Cardiac fibroblast (primary cell): ENCODE measurements at regions not wholly inside any gene's neighbourhood (a gene's known extent, or its start where the extent isn't known, plus 50 kb on each side); places are given as distances from the start of the nearest gene placed in this dataset.
A peak's percentile ranks its signal among the peaks of the same experiment; 100 is the strongest.

ENCODE experiments used
- DNase-seq, 2 donors: peaks; one replicate each; pipeline versions ENCODE4 v3.0.0 to v3.0.0-alpha.2; 2010; ENCODE audit warnings: low read depth in 2 of 2
- H3K4me3 ChIP-seq, 2 donors: replicated peaks in 1 of 2; 1 replicate in 1 of 2; 2 replicates in 1 of 2; pipeline ENCODE4 v1.5.1; 2011; ENCODE audit warnings: low read depth in 2 of 2, low read length in 2 of 2, mild to moderate bottlenecking in 2 of 2, moderate library complexity in 1 of 2
- TF ChIP-seq, protein P1 (sequence below): IDR thresholded peaks from one replicate; pipeline ENCODE4 v1.5.1; 2011; ENCODE audit warnings: low read depth, mild to moderate bottlenecking, low read length, inconsistent platforms

DNA sequence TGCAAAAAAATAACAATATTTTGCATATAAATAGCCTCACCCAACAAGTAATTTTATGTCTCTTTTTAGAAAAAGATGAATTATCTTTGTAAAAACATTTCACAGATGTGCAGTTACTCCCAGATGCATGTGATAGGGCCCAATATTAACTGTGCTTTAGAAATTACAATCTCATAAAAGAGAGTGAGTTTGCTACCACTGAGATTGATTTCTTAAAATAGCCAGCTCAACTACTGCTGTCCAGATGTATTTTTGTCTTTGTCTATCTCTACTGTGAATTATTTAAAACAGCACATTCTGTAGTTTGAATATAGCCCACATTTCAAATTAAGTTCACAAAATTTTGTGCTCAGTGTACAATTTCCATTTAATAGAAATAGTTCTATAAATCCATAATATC lies 177.0 kb upstream of the TTC29 start:
- DNase-seq: no peak
- TF ChIP-seq, protein P1, sequence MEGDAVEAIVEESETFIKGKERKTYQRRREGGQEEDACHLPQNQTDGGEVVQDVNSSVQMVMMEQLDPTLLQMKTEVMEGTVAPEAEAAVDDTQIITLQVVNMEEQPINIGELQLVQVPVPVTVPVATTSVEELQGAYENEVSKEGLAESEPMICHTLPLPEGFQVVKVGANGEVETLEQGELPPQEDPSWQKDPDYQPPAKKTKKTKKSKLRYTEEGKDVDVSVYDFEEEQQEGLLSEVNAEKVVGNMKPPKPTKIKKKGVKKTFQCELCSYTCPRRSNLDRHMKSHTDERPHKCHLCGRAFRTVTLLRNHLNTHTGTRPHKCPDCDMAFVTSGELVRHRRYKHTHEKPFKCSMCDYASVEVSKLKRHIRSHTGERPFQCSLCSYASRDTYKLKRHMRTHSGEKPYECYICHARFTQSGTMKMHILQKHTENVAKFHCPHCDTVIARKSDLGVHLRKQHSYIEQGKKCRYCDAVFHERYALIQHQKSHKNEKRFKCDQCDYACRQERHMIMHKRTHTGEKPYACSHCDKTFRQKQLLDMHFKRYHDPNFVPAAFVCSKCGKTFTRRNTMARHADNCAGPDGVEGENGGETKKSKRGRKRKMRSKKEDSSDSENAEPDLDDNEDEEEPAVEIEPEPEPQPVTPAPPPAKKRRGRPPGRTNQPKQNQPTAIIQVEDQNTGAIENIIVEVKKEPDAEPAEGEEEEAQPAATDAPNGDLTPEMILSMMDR: no peak
- H3K4me3 ChIP-seq: no peak overlapping the region

DNA sequence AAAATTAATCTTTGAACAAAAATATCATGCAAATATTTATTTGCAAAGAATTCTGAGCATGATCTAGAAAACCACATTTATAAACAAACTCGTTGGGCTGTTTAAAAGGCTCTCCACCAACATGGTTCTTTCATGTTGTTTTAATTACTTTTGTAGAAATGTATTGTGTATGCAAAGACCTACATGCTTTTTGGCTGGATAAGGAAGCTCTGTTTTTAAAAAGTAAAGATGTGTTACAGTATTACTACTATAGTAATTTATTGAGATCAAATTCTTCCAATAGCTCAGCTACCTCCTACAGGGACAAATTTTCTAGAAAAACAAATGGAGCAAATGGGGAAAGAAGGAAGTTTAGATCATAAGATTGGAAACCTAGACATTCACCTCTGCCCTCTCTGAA lies 177.5 kb upstream of the TTC29 start:
- no peak overlapping the region for H3K4me3 ChIP-seq
- TF ChIP-seq, protein P1: no peak
- DNase-seq: no peak

DNA sequence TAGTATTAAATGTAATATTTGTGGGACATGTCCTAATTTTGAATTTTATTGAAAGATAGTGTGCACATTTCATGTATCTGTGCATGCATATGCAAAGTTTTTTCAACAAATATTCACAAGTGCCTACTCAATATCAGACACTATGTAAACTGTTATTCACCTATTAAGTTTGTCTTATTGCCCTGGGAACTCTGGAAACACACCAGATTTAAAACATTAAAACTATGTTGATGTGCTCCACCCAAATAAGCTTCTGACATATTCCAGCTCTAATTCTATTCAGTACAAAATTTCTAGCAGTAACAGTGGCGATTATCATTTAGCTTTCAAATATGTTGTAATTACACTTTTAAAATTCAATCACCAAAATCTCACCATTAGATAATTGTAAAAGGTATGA lies 183.1 kb upstream of the TTC29 start:
- TF ChIP-seq, protein P1: no peak
- no peak for DNase-seq
- H3K4me3 ChIP-seq: no peak overlapping the region

DNA sequence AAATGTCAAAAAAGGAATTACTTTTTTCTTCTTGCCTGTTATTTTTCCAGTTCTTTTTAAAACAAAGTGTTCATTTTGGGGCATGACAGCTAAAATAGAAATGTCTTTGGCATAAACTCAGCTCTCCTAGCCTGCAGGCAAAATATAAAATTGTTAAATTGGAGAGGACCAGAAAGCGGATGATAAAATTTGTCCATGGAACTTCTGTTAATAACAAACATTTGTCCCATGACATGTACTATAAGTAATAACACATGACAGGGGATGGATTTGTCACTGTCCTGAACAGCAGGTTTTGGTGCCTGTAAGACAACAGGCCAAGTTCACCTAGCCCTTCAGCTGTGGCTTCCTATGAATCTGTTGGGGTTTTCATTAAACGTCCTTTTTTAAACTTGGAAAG lies 184.0 kb upstream of the TTC29 start:
- no peak for DNase-seq
- TF ChIP-seq, protein P1: no peak
- no peak overlapping the region for H3K4me3 ChIP-seq

DNA sequence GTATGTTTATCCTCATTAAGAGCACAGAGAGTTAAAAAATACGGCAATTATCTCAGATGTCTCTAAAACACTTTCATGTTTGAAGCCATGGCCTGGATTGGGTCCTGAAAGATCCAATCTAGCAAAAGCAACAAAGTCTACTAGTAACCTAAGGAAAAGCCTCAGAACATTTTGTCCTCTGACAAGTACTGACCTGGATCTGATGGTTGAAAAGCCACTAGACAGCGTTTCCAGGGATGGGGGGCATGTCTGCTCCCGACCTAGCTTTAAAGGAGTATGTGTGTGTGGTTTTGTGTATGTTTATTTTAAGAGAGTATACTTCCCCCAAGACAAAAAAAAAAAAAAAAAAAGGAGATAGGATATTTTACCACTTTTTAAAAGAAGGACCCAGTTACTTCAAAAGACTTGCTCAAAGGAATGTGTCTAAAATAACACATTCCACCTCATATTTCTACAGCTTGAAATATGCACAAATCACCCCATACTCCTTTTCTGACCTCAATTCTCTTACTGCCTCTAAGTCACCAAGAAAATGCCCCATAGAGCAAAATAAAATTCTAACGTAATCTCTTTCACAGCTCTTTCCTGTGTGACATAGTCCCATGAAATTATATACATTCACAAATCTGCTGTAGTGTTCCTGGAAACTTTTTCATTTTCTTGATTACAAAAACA lies 189.0 kb upstream of the TTC29 start:
- TF ChIP-seq, protein P1: no peak
- DNase-seq: peak in 1 of 2 donors; percentile 7
- no peak overlapping the region for H3K4me3 ChIP-seq

DNA sequence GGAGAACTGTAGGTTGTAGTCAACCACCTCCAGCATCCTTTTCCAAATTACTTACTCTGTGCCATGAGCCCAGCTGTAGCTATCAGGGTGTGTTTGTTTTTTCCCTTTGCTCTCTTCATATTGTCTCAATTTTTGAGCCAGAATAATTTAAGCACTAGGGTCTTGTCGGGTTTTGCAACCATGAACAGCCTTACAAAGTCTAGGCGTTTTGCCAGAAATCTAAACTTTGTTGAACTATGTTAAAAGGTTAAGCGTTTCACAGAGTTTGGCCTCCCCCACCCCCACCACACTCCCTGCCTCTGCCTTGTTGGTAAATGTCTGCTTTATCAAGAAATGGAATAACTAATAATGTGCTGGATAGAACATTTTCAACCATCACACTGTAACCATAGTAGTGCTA lies 190.6 kb upstream of the TTC29 start:
- peak; percentile 70 to 96 for DNase-seq
- TF ChIP-seq, protein P1: no peak
- H3K4me3 ChIP-seq: no peak overlapping the region

DNA sequence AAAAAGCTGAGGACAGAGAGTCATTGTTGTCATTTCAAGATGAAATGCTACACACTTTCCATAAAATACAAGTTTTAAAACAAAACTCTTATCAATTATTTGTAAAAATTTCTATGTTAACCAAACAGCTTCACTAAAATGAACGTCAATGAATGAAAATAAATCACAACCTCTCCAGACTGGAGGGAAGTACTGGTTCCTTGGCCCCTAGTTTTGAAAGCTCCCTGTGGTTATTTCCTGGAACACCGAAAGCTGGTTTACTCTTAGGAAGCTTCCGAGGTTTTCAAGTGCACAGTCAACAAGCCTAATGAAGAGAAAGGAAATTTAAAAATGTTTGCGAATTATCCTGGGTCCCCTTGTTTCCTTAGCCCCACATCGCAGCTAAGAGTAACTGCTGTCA lies 191.1 kb upstream of the TTC29 start:
- DNase-seq: peak in 1 of 2 donors; percentile 26
- TF ChIP-seq, protein P1: no peak
- H3K4me3 ChIP-seq: no peak overlapping the region
